Superior temporal gyrus (tissue), 1 donor: ENCODE measurements at regions not wholly inside any gene's neighbourhood (a gene's known extent, or its start where the extent isn't known, plus 50 kb on each side); places are given as distances from the start of the nearest gene placed in this dataset.
A peak's percentile ranks its signal among the peaks of the same experiment; 100 is the strongest.
"Not testable (repeated sequence)": the region's sequence is repeated elsewhere in the genome, so short reads cannot be mapped to it uniquely, and the experiment has no call there.

ENCODE experiments used
- DNase-seq: peaks from one replicate; pipeline ENCODE4 v3.0.0-alpha.2; 2016; ENCODE audit errors: extremely low spot score

DNA sequence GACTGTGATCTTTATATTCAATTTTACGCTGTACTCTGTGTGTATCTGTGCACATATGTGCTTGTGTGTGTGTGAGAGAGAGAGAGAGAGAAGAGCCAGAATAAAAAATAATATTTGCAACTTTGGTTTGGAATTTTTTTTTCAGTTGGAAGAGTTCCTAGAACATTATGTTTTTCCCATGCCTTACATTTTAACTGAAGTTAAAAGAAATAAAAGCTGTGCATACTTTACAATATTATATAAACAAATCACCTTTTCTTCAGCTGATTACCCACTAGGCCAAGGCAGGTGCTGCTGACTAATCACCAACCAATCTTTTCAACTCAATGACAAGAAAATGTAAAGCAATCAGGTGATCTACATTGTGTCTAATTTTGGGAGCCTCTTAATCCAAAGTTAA is 366.3 kb downstream of the NYAP2 start:
- DNase-seq: peak; percentile 15

- DNase-seq: no peak
Measured at GRCh38 chr2:225764346-225764745, 364.8 kb downstream of the NYAP2 start.

GRCh38 chr2:225763711-225764110 is 364.2 kb downstream of the NYAP2 start:
- DNase-seq: no peak

DNA sequence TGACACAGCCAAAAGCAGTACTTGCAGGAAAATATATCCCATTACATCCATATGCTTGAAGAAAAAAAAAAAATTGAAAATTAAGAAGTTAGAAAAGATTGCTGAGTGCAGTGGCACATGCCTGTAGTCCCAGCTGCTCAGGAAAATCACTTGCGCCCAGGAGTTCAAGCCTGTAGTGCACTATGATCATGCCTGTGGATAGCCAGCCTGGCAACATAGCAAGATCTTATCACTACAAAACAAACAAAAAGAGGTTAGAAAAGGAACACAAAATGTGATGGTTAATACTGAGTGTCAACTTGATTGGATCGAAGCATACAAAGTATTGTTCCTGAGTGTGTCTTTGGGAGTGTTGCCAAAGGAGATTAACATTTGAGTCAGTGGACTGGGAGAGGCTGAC is 361.9 kb downstream of the NYAP2 start:
- no peak for DNase-seq

DNA sequence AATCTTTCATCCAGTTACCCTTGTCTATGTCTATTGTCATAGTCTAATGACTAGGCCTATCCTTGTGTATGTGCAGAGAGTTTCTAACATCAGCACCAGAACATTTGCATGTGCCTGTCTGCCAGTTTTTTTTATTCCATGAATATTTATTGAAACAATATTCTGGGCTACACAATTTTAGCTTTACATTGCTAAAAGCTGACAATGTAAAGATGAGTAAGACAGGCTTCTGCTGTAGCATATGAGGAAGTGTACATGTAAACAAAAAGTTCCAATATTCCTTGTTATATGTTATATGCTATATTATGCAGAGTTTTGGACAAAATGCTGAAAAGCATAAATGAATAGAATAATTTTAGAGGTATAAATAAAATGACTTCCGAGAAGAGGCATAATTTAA is 357.7 kb downstream of the NYAP2 start:
- DNase-seq: no peak

DNA sequence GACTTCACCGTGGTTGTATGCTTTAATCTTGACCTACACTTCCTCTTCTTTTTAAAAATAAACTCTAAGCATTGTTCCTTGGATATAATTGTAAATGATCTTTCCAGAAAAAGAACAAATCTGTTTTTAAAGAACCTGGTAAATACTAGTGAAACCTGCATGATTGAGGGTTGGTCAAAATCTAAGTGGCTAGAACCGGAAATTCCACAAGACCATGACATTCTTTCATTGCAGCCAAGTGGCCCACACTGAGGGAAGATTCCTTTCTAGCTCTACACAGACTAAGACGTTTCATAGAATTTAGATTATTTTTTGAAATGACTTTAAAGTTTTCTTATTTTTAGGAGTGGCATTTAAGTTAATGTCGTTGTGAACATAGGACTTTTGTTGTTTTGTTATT is 356.7 kb downstream of the NYAP2 start:
- DNase-seq: no peak

DNA sequence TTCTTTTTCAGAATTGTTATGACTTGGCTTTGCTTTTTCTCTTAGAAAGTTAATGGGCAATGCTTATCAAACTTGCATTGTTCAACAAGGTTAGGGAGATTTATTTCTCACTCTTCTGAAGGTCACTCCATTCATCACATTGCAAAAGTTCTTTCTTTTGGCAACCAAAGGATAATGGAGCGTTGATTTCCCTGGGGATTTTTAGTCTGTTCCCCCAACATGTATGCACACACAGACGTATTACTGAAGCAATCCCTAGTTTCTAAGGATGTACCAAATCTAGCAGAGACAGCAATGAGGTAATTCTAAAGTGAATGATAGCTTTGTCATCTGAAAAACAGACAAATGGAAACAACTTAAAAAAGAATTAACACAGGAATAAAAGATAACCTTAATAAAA is 349.1 kb downstream of the NYAP2 start:
- DNase-seq: no peak

DNA sequence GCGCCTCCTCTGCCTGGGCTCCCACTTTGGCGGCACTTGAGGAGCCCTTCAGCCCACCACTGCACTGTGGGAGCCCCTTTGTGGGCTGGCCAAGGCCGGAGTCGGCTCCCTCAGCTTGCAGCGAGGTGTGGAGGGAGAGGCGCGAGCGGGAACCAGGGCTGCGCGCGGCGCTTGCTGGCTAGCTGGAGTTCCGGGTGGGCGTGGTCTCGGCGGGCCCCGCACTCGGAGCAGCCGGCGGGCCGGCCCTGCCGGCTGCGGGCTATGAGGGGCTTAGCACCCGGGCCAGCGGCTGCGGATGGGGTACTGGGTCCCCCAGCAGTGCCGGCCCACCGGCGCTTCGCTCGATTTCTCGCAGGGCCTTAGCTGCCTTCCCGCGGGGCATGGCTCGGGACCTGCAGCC is 344.5 kb downstream of the NYAP2 start:
- not testable (repeated sequence) for DNase-seq

- no peak for DNase-seq
Measured at GRCh38 chr2:225742487-225742886, 343.0 kb downstream of the NYAP2 start.

GRCh38 chr2:225740086-225740485 is 340.6 kb downstream of the NYAP2 start:
- no peak for DNase-seq

DNA sequence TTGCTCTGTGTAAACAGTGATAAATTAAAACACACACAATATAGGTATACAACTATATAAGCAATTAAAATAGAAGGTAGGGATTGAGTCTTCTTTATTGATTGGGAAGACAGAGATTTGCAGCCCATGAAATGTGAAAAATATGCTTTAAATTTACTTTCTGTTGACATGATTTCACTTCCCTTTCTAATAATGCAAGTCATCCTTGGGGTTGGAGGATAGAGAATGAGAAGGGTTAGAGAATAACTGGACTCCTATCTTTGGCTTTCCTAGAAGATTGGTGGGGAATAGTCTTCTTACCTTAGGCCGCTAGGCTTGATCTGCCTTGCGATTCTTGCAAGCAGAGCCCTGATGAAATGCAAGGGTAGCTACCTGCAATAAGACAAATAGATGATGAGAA is 339.8 kb downstream of the NYAP2 start:
- no peak for DNase-seq

GRCh38 chr2:225738735-225739134 is 339.2 kb downstream of the NYAP2 start:
- DNase-seq: no peak

GRCh38 chr2:225737556-225737955 is 338.0 kb downstream of the NYAP2 start:
- DNase-seq: no peak

GRCh38 chr2:225735844-225736243 is 336.3 kb downstream of the NYAP2 start:
- peak; percentile 65 for DNase-seq

- no peak for DNase-seq
Measured at GRCh38 chr2:225725726-225726125, 326.2 kb downstream of the NYAP2 start.
